Breast epithelium (tissue), 3 donors: ENCODE measurements at regions not wholly inside any gene's neighbourhood (a gene's known extent, or its start where the extent isn't known, plus 50 kb on each side); places are given as distances from the start of the nearest gene placed in this dataset.

Experiments used
- CTCF ChIP-seq, 3 donors: fragments of 450-650 bp; IDR thresholded peaks; one replicate each; pipeline ENCODE4 v1.5.1; 2016 to 2017; ENCODE audit warnings: antibody characterized with exemption in 3 of 3, mild to moderate bottlenecking in 3 of 3, moderate library complexity in 3 of 3
- POLR2A ChIP-seq: fragments of 450-650 bp; IDR thresholded peaks from one replicate; pipeline ENCODE4 v1.6.1; 2016; ENCODE audit warnings: antibody characterized with exemption, mild to moderate bottlenecking, moderate library complexity
- POLR2AphosphoS5 ChIP-seq, 3 donors: sonication (generic); formaldehyde crosslinking; IDR thresholded peaks; one replicate each; pipeline ENCODE4 v1.6.1; 2017; ENCODE audit warnings: antibody characterized with exemption in 3 of 3

GRCh38 chr11:45592636-45593035, 72.8 kb downstream of the CHST1 start:
- TF ChIP-seq CTCF (IDR thresholded peaks at IDR 0.05), result no peak
- TF ChIP-seq POLR2A, result no peak
- TF ChIP-seq POLR2AphosphoS5 (IDR thresholded peaks at IDR 0.05), result no peak
